HCT116 (cell line): ENCODE measurements at regions not wholly inside any gene's neighbourhood (a gene's known extent, or its start where the extent isn't known, plus 50 kb on each side); places are given as distances from the start of the nearest gene placed in this dataset.

Source experiments
- ATAC-seq: fragments of 200-7000 bp; cut with Tn5 transposase; 2 replicates; pipeline ENCODE4 v1.9.1; 2020; ENCODE audit warnings: mild to moderate bottlenecking, moderate library complexity
- BruUV-seq: library from RNA; stranded (reverse); fragments of 400-500 nt; replicated peaks from 2 replicates; lab custom pipeline; 2021; lab: Mats Ljungman, UMichigan
- CTCF ChIA-PET: fragments of 300-600 bp; sonication (Branson Sonifier 250); formaldehyde crosslinking; loops from one replicate; lab custom pipeline; 2021; ENCODE audit warnings: antibody characterized with exemption; lab: Charles Lee
- POLR2A ChIA-PET: fragments of 300-600, 350-600 bp; sonication (Branson Sonifier 250); formaldehyde crosslinking; loops from one replicate; lab custom pipeline; 2021; ENCODE audit warnings: antibody characterized with exemption; lab: Charles Lee
- RAD21 ChIA-PET, 2 experiments: fragments of 300-600 bp; sonication (Branson Sonifier 250); formaldehyde crosslinking; loops; one replicate each; lab custom pipeline; 2023; ENCODE audit warnings: low total read pairs in 2 of 2; ENCODE audit not compliant: uncharacterized antibody in 2 of 2, unreplicated experiment in 2 of 2, low non-redundant PET in 1 of 2; lab: Charles Lee
- DNase-seq: peaks from one replicate; pipeline ENCODE4 v3.0.0-alpha.2; 2010; ENCODE audit warnings: low read depth, low spot score
- H2AFZ ChIP-seq: fragments of 200-600 bp; shearing (Covaris generic), sonication (generic); 2 replicates; pipeline ENCODE4 v1.6.1; 2017; ENCODE audit warnings: low read depth, mixed run types, mixed read lengths, antibody characterized with exemption, low read length; ENCODE audit not compliant: poor library complexity, severe bottlenecking
- H3K27ac ChIP-seq: 2 replicates; pipeline ENCODE4 v1.5.1; 2012; ENCODE audit warnings: low read depth, low read length
- H3K27me3 ChIP-seq: fragments of 200-600 bp; sonication (generic); 2 replicates; pipeline ENCODE4 v1.6.1; 2016; ENCODE audit warnings: mixed run types, low read length, mixed read lengths; ENCODE audit not compliant: insufficient read depth
- H3K36me3 ChIP-seq, 2 experiments: fragments of 200-500 bp in 1 of 2; fragments of 200-600 bp in 1 of 2; sonication (Bioruptor generic) in 1 of 2; sonication (generic) in 1 of 2; 2 replicates each; pipeline versions ENCODE4 v1.5.1 to v1.6.1; 2014 to 2016; ENCODE audit warnings: low read length in 2 of 2, inconsistent platforms in 1 of 2, mixed read lengths in 1 of 2, mixed run types in 1 of 2; ENCODE audit not compliant: insufficient read depth in 2 of 2, control insufficient read depth in 1 of 2
- H3K4me1 ChIP-seq, 2 experiments: fragments of 200-600 bp in 1 of 2; sonication (generic) in 1 of 2; 2 replicates each; pipeline versions ENCODE4 v1.5.1 to v1.6.1; 2012 to 2017; ENCODE audit warnings: low read length in 2 of 2, inconsistent platforms in 1 of 2, mild to moderate bottlenecking in 1 of 2, mixed read lengths in 1 of 2, mixed run types in 1 of 2, moderate library complexity in 1 of 2; ENCODE audit not compliant: insufficient read depth in 2 of 2, control insufficient read depth in 1 of 2
- H3K4me2 ChIP-seq: fragments of 200-600 bp; sonication (generic); 2 replicates; pipeline ENCODE4 v1.6.1; 2017; ENCODE audit warnings: mixed run types, low read length, mixed read lengths
- H3K4me3 ChIP-seq, 2 experiments: fragments of 200-600 bp in 1 of 2; sonication (generic) in 1 of 2; replicated peaks in 1 of 2; 2 replicates each; pipeline ENCODE4 v1.5.1; 2011 to 2016; ENCODE audit warnings: low read length in 2 of 2, control low read depth in 1 of 2, low read depth in 1 of 2, mild to moderate bottlenecking in 1 of 2, mixed read lengths in 1 of 2, mixed run types in 1 of 2
- H3K79me2 ChIP-seq: fragments of 200-600 bp; sonication (generic); 2 replicates; pipeline ENCODE4 v1.6.1; 2017; ENCODE audit warnings: mild to moderate bottlenecking, mixed run types, low read length, moderate library complexity, mixed read lengths; ENCODE audit not compliant: insufficient read depth
- H3K9ac ChIP-seq: fragments of 200-600 bp; sonication (generic); 2 replicates; pipeline ENCODE4 v1.6.1; 2016; ENCODE audit warnings: low read length, mixed read lengths
- H3K9me2 ChIP-seq: fragments of 200-600 bp; sonication (generic), shearing (Covaris generic); 2 replicates; pipeline ENCODE4 v1.6.1; 2017; ENCODE audit warnings: mixed run types, mild to moderate bottlenecking, moderate library complexity; ENCODE audit not compliant: insufficient read depth
- H3K9me3 ChIP-seq, 2 experiments: fragments of 200-500 bp in 1 of 2; fragments of 200-600 bp in 1 of 2; sonication (Bioruptor generic) in 1 of 2; sonication (generic) in 1 of 2; 2 replicates each; pipeline ENCODE4 v1.6.1; 2014 to 2017; ENCODE audit warnings: low read length in 2 of 2, mixed read lengths in 2 of 2, inconsistent platforms in 1 of 2, low read depth in 1 of 2, mild to moderate bottlenecking in 1 of 2, mixed run types in 1 of 2, moderate library complexity in 1 of 2; ENCODE audit not compliant: control insufficient read depth in 1 of 2, insufficient read depth in 1 of 2
- H4K20me1 ChIP-seq: fragments of 200-600 bp; sonication (generic), shearing (Covaris generic); 2 replicates; pipeline ENCODE4 v1.6.1; 2017; ENCODE audit warnings: mixed run types, mild to moderate bottlenecking, moderate library complexity; ENCODE audit not compliant: insufficient read depth
- CBX3 ChIP-seq: IDR thresholded peaks from 2 replicates; pipeline ENCODE4 v1.6.1; 2012; ENCODE audit warnings: low read depth
- CEBPB ChIP-seq: IDR thresholded peaks from 2 replicates; pipeline ENCODE4 v1.6.1; 2012; ENCODE audit warnings: low read depth
- EGR1 ChIP-seq: IDR thresholded peaks from 2 replicates; pipeline ENCODE4 v1.6.1; 2012; ENCODE audit warnings: low read depth
- ELF1 ChIP-seq: IDR thresholded peaks from 2 replicates; pipeline ENCODE4 v1.6.1; 2012; ENCODE audit warnings: low read depth, borderline replicate concordance
- EZH2 ChIP-seq: fragments of 200-600 bp; sonication (generic); IDR thresholded peaks from 2 replicates; pipeline ENCODE4 v1.6.1; 2017; ENCODE audit warnings: antibody characterized with exemption, mixed run types
- EZH2phosphoT487 ChIP-seq: fragments of 200-600 bp; IDR thresholded peaks from 2 replicates; pipeline ENCODE4 v1.6.1; 2018; ENCODE audit warnings: antibody characterized with exemption, borderline replicate concordance
- POLR2A ChIP-seq: IDR thresholded peaks from 2 replicates; pipeline ENCODE4 v1.7.0; 2011; ENCODE audit warnings: borderline replicate concordance; ENCODE audit not compliant: insufficient read depth, insufficient read length; ENCODE audit errors: extremely low read depth
- POLR2AphosphoS5 ChIP-seq: IDR thresholded peaks from 2 replicates; pipeline ENCODE4 v1.6.1; 2011; ENCODE audit warnings: mild to moderate bottlenecking, low read depth, low read length, moderate library complexity
- SP1 ChIP-seq: IDR thresholded peaks from 2 replicates; pipeline ENCODE4 v1.6.1; 2012; ENCODE audit warnings: low read depth
- ZFX ChIP-seq: fragments of 450-650 bp; IDR thresholded peaks from 2 replicates; pipeline ENCODE4 v1.6.1; 2017
- intact Hi-C: fragments of 100-400 bp; cut with micrococcal nuclease; formaldehyde crosslinking; loops from 2 replicates; pipeline ENCODE4 v1.10.0; 2022
- TF ChIP-seq, protein P1 (sequence below): IDR thresholded peaks from 2 replicates; pipeline ENCODE4 v1.6.1; 2012

DNA sequence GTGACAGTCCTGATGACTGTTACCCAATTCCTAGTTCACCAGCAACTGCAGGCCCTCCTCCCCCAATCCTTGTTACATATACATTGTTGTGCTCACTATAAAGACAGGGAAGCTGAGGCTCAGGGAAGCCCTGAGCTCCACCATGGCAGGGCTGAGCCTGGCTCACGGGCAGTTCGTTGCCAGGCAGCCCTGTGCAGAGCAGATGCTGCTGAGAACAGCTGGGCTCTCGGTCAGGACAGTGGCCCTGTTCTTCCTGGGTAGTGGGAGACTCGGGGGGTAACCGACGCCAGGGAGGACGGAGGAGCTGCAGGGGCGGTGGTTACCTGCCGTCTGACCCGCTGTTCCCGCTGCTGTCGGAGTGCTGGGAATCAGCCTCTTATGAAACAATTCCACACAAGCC is 80.9 kb upstream of the ZNF469 start:
- ChIA-PET CTCF (interaction anchor here (1.1 kb wide), 1 partner anchor 12 kb away, joined by 3 read pairs; no protein-coding TSS in a partner anchor), RAD21 (no interaction called here), POLR2A (no interaction called here)
- DNase-seq (no peak), ATAC-seq (no peak)
- no peaks in the 10 kb centered on the region for H4K20me1 ChIP-seq
- peaks cover 18% of the 10 kb centered on the region; the same call in 1 of the 2 replicates for H3K27me3 ChIP-seq
- no peak overlapping the region for H2AFZ ChIP-seq
- TF ChIP-seq POLR2AphosphoS5 (no peak), EZH2 (no peak), ZFX (no peak), EZH2phosphoT487 (no peak), POLR2A (no peak), SP1 (no peak)
- H3K9me3 ChIP-seq = no peaks in the 10 kb centered on the region
- H3K9me2 ChIP-seq = no peaks in the 10 kb centered on the region
- no TSS peak for BruUV-seq
- no peak overlapping the region for H3K4me2 ChIP-seq
- intact Hi-C loops = no loop called here
- H3K36me3 ChIP-seq = no peaks in the 10 kb centered on the region
- no peak overlapping the region for H3K4me3 ChIP-seq
- no peak overlapping the region for H3K9ac ChIP-seq
- peaks cover 10 to 32% of the 10 kb centered on the region in 2 experiments for H3K4me1 ChIP-seq
- no peak overlapping the region for H3K27ac ChIP-seq
- no peaks in the 10 kb centered on the region for H3K79me2 ChIP-seq

DNA sequence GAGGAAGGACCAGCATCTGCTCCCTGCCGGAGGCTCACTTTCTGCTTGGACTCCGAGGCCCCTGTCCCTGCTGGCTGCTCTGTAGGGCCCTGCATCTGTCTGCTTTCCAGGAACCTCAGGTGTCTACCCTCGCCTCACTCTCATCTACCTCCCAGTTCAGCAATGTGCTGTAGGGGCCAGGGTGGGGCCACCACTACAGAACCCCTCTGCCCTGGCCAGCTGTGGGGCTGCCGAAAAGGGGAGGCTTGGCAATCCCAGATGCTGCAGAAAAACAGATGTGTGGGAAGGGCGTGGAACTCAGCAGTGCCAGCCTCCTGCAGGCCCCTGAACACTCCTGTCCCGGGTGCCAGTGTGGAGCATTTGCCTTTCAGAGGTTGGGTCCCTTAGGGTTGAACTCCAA is 80.1 kb upstream of the ZNF469 start:
- no TSS peak for BruUV-seq
- CTCF ChIA-PET = no interaction called here
- Histone ChIP-seq H2AFZ (no peak overlapping the region), H3K4me3 (no peak overlapping the region), H3K27me3 (peaks cover 11% of the 10 kb centered on the region; the same call in 1 of the 2 replicates), H3K9me2 (no peaks in the 10 kb centered on the region), H4K20me1 (no peaks in the 10 kb centered on the region)
- DNase-seq = no peak
- TF ChIP-seq, protein P1, sequence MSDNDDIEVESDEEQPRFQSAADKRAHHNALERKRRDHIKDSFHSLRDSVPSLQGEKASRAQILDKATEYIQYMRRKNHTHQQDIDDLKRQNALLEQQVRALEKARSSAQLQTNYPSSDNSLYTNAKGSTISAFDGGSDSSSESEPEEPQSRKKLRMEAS = no peak
- TF ChIP-seq SP1 (no peak), CEBPB (no peak), CBX3 (no peak), ELF1 (no peak), EGR1 (no peak)
- TF ChIP-seq, all 23 proteins: peak for 0
- intact Hi-C loops = no loop called here
- RAD21 ChIA-PET = no interaction called here
- Histone ChIP-seq H3K4me1 (peaks cover 10 to 31% of the 10 kb centered on the region in 2 experiments), H3K9me3 (no peaks in the 10 kb centered on the region), H3K9ac (no peak overlapping the region), H3K27ac (no peak overlapping the region), H3K4me2 (no peak overlapping the region), H3K79me2 (no peaks in the 10 kb centered on the region), H3K36me3 (no peaks in the 10 kb centered on the region)
- POLR2A ChIA-PET = no interaction called here
- ATAC-seq = no peak
